Esophagus squamous epithelium (tissue), 4 donors: ENCODE measurements at regions not wholly inside any gene's neighbourhood (a gene's known extent, or its start where the extent isn't known, plus 50 kb on each side); places are given as distances from the start of the nearest gene placed in this dataset.

Experiments used
- CTCF ChIP-seq, 6 experiments: fragments of 450-650 bp in 4 of 6; fragments of 200-600 bp in 2 of 6; sonication (generic) in 2 of 6; IDR thresholded peaks; one replicate each; pipeline ENCODE4 v1.5.1; 2016 to 2019; ENCODE audit warnings: antibody characterized with exemption in 6 of 6, mild to moderate bottlenecking in 4 of 6, moderate library complexity in 4 of 6
- POLR2A ChIP-seq, 4 donors: fragments of 450-650 bp; IDR thresholded peaks; one replicate each; pipeline ENCODE4 v1.6.1; 2017; ENCODE audit warnings: antibody characterized with exemption in 4 of 4, mild to moderate bottlenecking in 4 of 4, moderate library complexity in 3 of 4

- TF ChIP-seq CTCF (IDR thresholded peaks at IDR 0.05) (no peak), POLR2A (IDR thresholded peaks at IDR 0.05) (no peak)
These were observed 106.5 kb upstream of the ADPGK start for GRCh38 chr15:72890043-72890442.
